K562 (cell line): ENCODE measurements at regions not wholly inside any gene's neighbourhood (a gene's known extent, or its start where the extent isn't known, plus 50 kb on each side); places are given as distances from the start of the nearest gene placed in this dataset.

Experiments used
- ARID1B ChIP-seq: fragments of 450-650 bp; IDR thresholded peaks from 2 replicates; pipeline ENCODE4 v1.6.1; 2016; ENCODE audit warnings: antibody characterized with exemption, mild to moderate bottlenecking, inconsistent platforms
- ARID3B ChIP-seq: fragments of 250-450 bp; sonication (Bioruptor Pico); IDR thresholded peaks from 2 replicates; pipeline ENCODE4 v1.4.0; 2020; ENCODE audit warnings: borderline replicate concordance
- CBFA2T2 ChIP-seq: fragments of 450-650 bp; conservative IDR thresholded peaks from 2 replicates; pipeline ENCODE4 v1.6.1; 2017; ENCODE audit warnings: mild to moderate bottlenecking
- CREB3 ChIP-seq: fragments of 450-650 bp; conservative IDR thresholded peaks from 2 replicates; pipeline ENCODE4 v1.6.1; 2016; ENCODE audit warnings: missing genetic modification characterization, low read depth, mild to moderate bottlenecking, missing compliant biosample characterization, moderate library complexity
- CSDE1 ChIP-seq, 2 experiments: fragments of 450-650 bp; IDR thresholded peaks; 2 replicates each; pipeline ENCODE4 v1.6.1; 2016; ENCODE audit warnings: mild to moderate bottlenecking in 1 of 2
- ESRRA ChIP-seq: fragments of 450-650 bp; IDR thresholded peaks from 2 replicates; pipeline ENCODE4 v1.6.1; 2014; ENCODE audit warnings: low read depth, mild to moderate bottlenecking, moderate library complexity, borderline replicate concordance
- KAT7 ChIP-seq: sonication (generic); formaldehyde crosslinking; IDR thresholded peaks from 2 replicates; pipeline ENCODE4 v1.8.0; 2022; ENCODE audit warnings: missing genetic modification reagents, mild to moderate bottlenecking, borderline replicate concordance
- MTA1 ChIP-seq: fragments of 450-650 bp; IDR thresholded peaks from 2 replicates; pipeline ENCODE4 v1.6.1; 2017; ENCODE audit warnings: borderline replicate concordance
- NKRF ChIP-seq: fragments of 450-650 bp; IDR thresholded peaks from 2 replicates; pipeline ENCODE4 v1.6.1; 2016; ENCODE audit warnings: borderline replicate concordance
- TFAM ChIP-seq: fragments of 250-450 bp; sonication (Bioruptor Pico); conservative IDR thresholded peaks from 2 replicates; pipeline ENCODE4 v1.5.0; 2021; ENCODE audit warnings: mild to moderate bottlenecking, moderate library complexity
- TSHZ1 ChIP-seq: fragments of 250-450 bp; sonication (Bioruptor Pico); IDR thresholded peaks from 2 replicates; pipeline ENCODE4 v1.4.0; 2020; ENCODE audit warnings: mild to moderate bottlenecking, moderate library complexity
- ZBTB26 ChIP-seq: fragments of 450-650 bp; formaldehyde crosslinking; IDR thresholded peaks from 2 replicates; pipeline ENCODE4 v1.4.0; 2022; ENCODE audit warnings: missing genetic modification characterization
- ZBTB9 ChIP-seq: fragments of 450-650 bp; formaldehyde crosslinking; IDR thresholded peaks from 2 replicates; pipeline ENCODE4 v1.4.0; 2020; ENCODE audit warnings: mild to moderate bottlenecking, moderate library complexity
- ZKSCAN1 ChIP-seq: fragments of 150-350 bp; IDR thresholded peaks from 2 replicates; pipeline ENCODE4 v1.6.1; 2016; ENCODE audit warnings: low read depth, low read length
- ZNF316 ChIP-seq: fragments of 450-650 bp; IDR thresholded peaks from 2 replicates; pipeline ENCODE4 v1.6.1; 2016
- ZNF644 ChIP-seq: fragments of 200-800 bp; sonication (Bioruptor generic); IDR thresholded peaks from 2 replicates; pipeline ENCODE4 v1.6.1; 2016; ENCODE audit warnings: low read depth, missing genetic modification characterization, missing compliant biosample characterization
- ZNF655 ChIP-seq: fragments of 250-450 bp; sonication (Bioruptor Pico); IDR thresholded peaks from 2 replicates; pipeline ENCODE4 v1.5.0; 2021

- TF ChIP-seq TSHZ1 (CRISPR knock-in tag): no peak
- TF ChIP-seq CBFA2T2: peak; percentile 43
- no peak for TF ChIP-seq ZNF316
- TF ChIP-seq CREB3: no peak
- TF ChIP-seq ZKSCAN1: no peak
- TF ChIP-seq ZNF655 (CRISPR knock-in tag): no peak
- no peak for TF ChIP-seq ARID3B (CRISPR knock-in tag)
- TF ChIP-seq ZNF644 (tag): no peak
- TF ChIP-seq ZBTB9 (CRISPR knock-in tag): no peak
- TF ChIP-seq ARID1B: peak; percentile 73
- no peak for TF ChIP-seq KAT7 (CRISPR knock-in tag)
- no peak for TF ChIP-seq NKRF
- 0 out of 2 replicates have a peak, but pooled peaks have one; percentile 62 for TF ChIP-seq ESRRA
- no peak for TF ChIP-seq CSDE1 (IDR thresholded peaks at IDR 0.05)
- no peak for TF ChIP-seq ZBTB26 (CRISPR knock-in tag)
- TF ChIP-seq MTA1: 0 out of 2 replicates have a peak, but pooled peaks have one; percentile 20
- no peak for TF ChIP-seq TFAM (CRISPR knock-in tag)
Observed at GRCh38 chr2:195602687-195603086, 54.3 kb upstream of the SLC39A10 start (continued).
